GM18868 (cell line): ENCODE measurements at regions not wholly inside any gene's neighbourhood (a gene's known extent, or its start where the extent isn't known, plus 50 kb on each side); places are given as distances from the start of the nearest gene placed in this dataset.

Experiments
- ATAC-seq: cut with Tn5 transposase; IDR thresholded peaks from one replicate; pipeline ENCODE4 v1.9.1; 2021; ENCODE audit warnings: mild to moderate bottlenecking, moderate library complexity; ENCODE audit not compliant: unreplicated experiment

GRCh38 chr14:104520620-104521410 is 58.7 kb upstream of the C14orf180 start:
- ATAC-seq: no peak

GRCh38 chr14:104521816-104522745 is 57.5 kb upstream of the C14orf180 start:
- ATAC-seq: no peak

GRCh38 chr14:104522926-104523545 is 56.5 kb upstream of the C14orf180 start:
- ATAC-seq: no peak

GRCh38 chr14:104523546-104523935 is 56.0 kb upstream of the C14orf180 start:
- ATAC-seq: no peak

- no peak for ATAC-seq
Observed at GRCh38 chr14:104524726-104525125, 54.8 kb upstream of the C14orf180 start.

- ATAC-seq: no peak
Observed at GRCh38 chr14:104526723-104527645, 52.6 kb upstream of the C14orf180 start.

- ATAC-seq: no peak
Observed at GRCh38 chr14:104527857-104528459, 51.6 kb upstream of the C14orf180 start.

GRCh38 chr14:104528496-104528895 is 51.1 kb upstream of the C14orf180 start:
- ATAC-seq: no peak
